GM13976 (cell line): ENCODE measurements at regions not wholly inside any gene's neighbourhood (a gene's known extent, or its start where the extent isn't known, plus 50 kb on each side); places are given as distances from the start of the nearest gene placed in this dataset.
"Not testable (repeated sequence)": the region's sequence is repeated elsewhere in the genome, so short reads cannot be mapped to it uniquely, and the experiment has no call there.

Source experiments
- DNase-seq: peaks from one replicate; pipeline ENCODE4 v3.0.0; 2012; ENCODE audit warnings: low spot score
- CTCF ChIP-seq: IDR thresholded peaks from 2 replicates; pipeline ENCODE4 v1.5.1; 2012; ENCODE audit warnings: borderline replicate concordance, mild to moderate bottlenecking; ENCODE audit not compliant: insufficient read depth; ENCODE audit errors: extremely low read depth, missing control alignments, control extremely low read depth
- in situ Hi-C: fragments of 300-500 bp; cut with MboI; formaldehyde crosslinking; loops from one replicate; pipeline ENCODE4 v1.12.0; 2022; ENCODE audit warnings: low sequenced_read_pairs, mixed read lengths, inconsistent platforms; ENCODE audit not compliant: unreplicated experiment

DNA sequence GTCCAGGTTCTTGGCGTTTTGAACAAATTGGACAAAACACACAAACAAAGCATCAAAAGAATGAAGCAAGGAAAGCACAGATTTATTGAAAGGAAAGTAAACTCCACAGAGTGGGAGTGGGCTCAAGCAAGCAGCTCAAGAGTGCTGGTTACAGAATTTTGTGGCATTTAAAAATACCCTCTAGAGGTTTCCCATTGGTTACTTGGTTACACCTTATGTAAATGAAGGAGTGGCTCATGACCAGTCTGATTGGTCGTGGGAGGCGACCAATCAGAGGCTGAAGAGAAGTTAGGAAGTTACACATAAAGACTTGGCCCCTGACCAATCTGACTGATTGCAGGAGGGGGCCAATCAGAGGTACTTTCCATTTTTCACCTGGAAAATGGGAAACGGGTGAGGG is 1373.8 kb upstream of the GOT2 start:
- in situ Hi-C loops: no loop called here
- no peak for DNase-seq
- no peak for TF ChIP-seq CTCF

GRCh38 chr16:60107437-60107836 is 1373.3 kb upstream of the GOT2 start:
- no peak for TF ChIP-seq CTCF
- in situ Hi-C loops: no loop called here
- no peak for DNase-seq

DNA sequence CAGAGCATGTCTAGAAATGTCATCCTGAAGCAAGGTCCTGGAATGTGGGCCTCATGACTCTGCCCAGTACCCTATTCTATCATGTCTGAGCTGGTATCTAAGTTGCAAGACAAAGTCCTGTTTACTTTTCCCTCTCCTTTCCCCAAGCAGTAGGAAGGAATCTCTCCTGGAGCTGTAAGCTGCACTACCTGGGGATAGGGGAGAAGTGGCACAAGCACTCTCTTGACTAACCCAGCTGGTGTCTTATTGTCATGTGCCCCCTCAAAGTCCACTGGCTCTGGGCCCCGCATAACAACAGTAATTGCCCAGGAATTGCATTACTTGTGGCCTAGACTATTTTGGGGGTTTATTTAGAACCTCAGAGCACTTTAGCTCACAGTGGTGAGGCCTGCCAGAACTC is 1366.3 kb upstream of the GOT2 start:
- no peak for DNase-seq
- no peak for TF ChIP-seq CTCF
- in situ Hi-C loops: no loop called here

DNA sequence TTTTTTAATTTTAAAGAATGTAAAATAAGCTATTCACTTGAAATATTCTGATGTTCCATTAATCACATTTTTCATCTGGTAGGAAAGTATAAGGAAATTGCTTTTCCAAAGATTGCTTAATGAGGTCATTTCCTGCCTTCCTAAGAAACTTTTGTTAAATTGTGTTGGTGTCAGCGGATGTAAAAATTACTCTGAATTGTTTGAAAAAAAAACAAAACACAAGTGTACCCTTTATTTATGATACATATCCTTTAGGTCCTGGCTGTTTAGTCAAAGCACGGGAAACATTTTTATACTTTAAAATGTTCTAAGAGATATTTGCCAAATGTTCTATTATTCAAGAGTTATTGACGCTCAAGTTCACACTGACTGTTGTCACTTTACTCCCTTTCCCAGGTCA is 1357.4 kb upstream of the GOT2 start:
- in situ Hi-C loops: no loop called here
- DNase-seq: no peak
- TF ChIP-seq CTCF: no peak

- in situ Hi-C loops: no loop called here
- TF ChIP-seq CTCF: no peak
- DNase-seq: no peak
Measured at GRCh38 chr16:60091071-60091470, 1357.0 kb upstream of the GOT2 start.

GRCh38 chr16:60087530-60087929 is 1353.4 kb upstream of the GOT2 start:
- TF ChIP-seq CTCF: no peak
- no peak for DNase-seq
- in situ Hi-C loops: no loop called here

DNA sequence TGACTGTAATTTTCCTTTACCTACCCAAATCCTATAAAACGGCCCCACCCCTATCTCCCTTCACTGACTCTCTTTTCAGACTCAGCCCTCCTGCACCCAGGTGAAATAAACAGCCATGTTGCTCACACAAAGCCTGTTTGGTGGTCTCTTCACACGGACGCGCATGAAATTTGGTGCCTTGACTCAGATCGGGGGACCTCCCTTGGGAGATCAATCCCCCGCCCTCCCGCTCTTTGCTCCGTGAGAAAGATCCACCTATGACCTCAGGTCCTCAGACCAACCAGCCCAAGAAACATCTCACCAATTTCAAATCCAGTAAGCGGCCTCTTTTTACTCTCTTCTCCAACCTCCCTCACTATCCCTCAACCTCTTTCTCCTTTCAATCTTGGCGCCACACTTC is 1344.7 kb upstream of the GOT2 start:
- in situ Hi-C loops: not testable (repeated sequence)

More for the DNA sequence above, 1344.7 kb upstream of the GOT2 start:
- not testable (repeated sequence) for DNase-seq
